ENCODE measurements at regions not wholly inside any gene's neighbourhood (a gene's known extent, or its start where the extent isn't known, plus 50 kb on each side); places are given as distances from the start of the nearest gene placed in this dataset.

GRCh38 chr13:40069173-40070044 is 413.9 kb downstream of the COG6 start:
- TF ChIP-seq CTCF (IDR thresholded peaks at IDR 0.05; ENCODE audit: low read depth, low read length, poor library complexity, severe bottlenecking): peak; percentile 84
- no peak for TF ChIP-seq EZH2phosphoT487 (IDR thresholded peaks at IDR 0.05; ENCODE audit: borderline replicate concordance, low read length)
